CD14-positive monocyte (primary cell): ENCODE measurements at regions not wholly inside any gene's neighbourhood (a gene's known extent, or its start where the extent isn't known, plus 50 kb on each side); places are given as distances from the start of the nearest gene placed in this dataset.

ENCODE experiments used
- DNase-seq, 3 donors: peaks; one replicate each; pipeline ENCODE4 v3.0.0-alpha.2; 2011 to 2022
- H2AFZ ChIP-seq: 2 replicates; pipeline ENCODE4 v1.6.0; 2012; ENCODE audit warnings: mild to moderate bottlenecking, low read depth, low read length, inconsistent platforms; ENCODE audit not compliant: insufficient read depth, poor library complexity, severe bottlenecking
- H3K27ac ChIP-seq, 2 donors: 1 replicate in 1 of 2; 2 replicates in 1 of 2; pipeline ENCODE4 v1.5.1; 2012 to 2013; ENCODE audit warnings: low read length in 2 of 2, control low read depth in 1 of 2, inconsistent platforms in 1 of 2, low read depth in 1 of 2, mild to moderate bottlenecking in 1 of 2
- H3K27me3 ChIP-seq, 2 donors: one replicate each; pipeline versions ENCODE4 v1.6.0 to v1.6.1; 2011 to 2013; ENCODE audit warnings: low read length in 2 of 2; ENCODE audit not compliant: control insufficient read depth in 2 of 2, insufficient read depth in 2 of 2
- H3K36me3 ChIP-seq, 2 donors: replicated peaks in 1 of 2; 1 replicate in 1 of 2; 2 replicates in 1 of 2; pipeline versions ENCODE4 v1.5.1 to v1.6.1; 2012 to 2013; ENCODE audit warnings: low read length in 2 of 2, control low read depth in 1 of 2, inconsistent platforms in 1 of 2, mild to moderate bottlenecking in 1 of 2; ENCODE audit not compliant: insufficient read depth in 2 of 2, control insufficient read depth in 1 of 2
- H3K4me1 ChIP-seq, 2 donors: 1 replicate in 1 of 2; 2 replicates in 1 of 2; pipeline versions ENCODE4 v1.5.1 to v1.6.1; 2012 to 2013; ENCODE audit warnings: low read length in 2 of 2, control low read depth in 1 of 2, inconsistent platforms in 1 of 2, mild to moderate bottlenecking in 1 of 2, moderate library complexity in 1 of 2; ENCODE audit not compliant: insufficient read depth in 2 of 2, control insufficient read depth in 1 of 2
- H3K4me2 ChIP-seq: replicated peaks from 2 replicates; pipeline ENCODE3; 2012; ENCODE audit warnings: low read length, moderate library complexity, mild to moderate bottlenecking; ENCODE audit not compliant: poor library complexity, severe bottlenecking; ENCODE audit errors: extremely low read depth
- H3K4me3 ChIP-seq, 3 experiments: fragments of 200-600 bp in 1 of 3; sonication (generic) in 1 of 3; replicated peaks in 1 of 3; 1 replicate in 2 of 3; 2 replicates in 1 of 3; pipeline ENCODE4 v1.5.1; 2011 to 2013; ENCODE audit warnings: low read length in 3 of 3, mild to moderate bottlenecking in 3 of 3, control low read depth in 2 of 3, low read depth in 2 of 3, inconsistent platforms in 1 of 3, moderate library complexity in 1 of 3
- H3K79me2 ChIP-seq: 2 replicates; pipeline ENCODE4 v1.6.0; 2012; ENCODE audit warnings: mild to moderate bottlenecking, control low read depth, inconsistent platforms, low read length, moderate library complexity; ENCODE audit not compliant: insufficient read depth
- H3K9ac ChIP-seq: 2 replicates; pipeline ENCODE4 v1.6.0; 2017; ENCODE audit warnings: low read length, mild to moderate bottlenecking; ENCODE audit not compliant: insufficient read depth, poor library complexity, severe bottlenecking
- H3K9me3 ChIP-seq, 2 donors: replicated peaks in 1 of 2; 1 replicate in 1 of 2; 2 replicates in 1 of 2; pipeline versions ENCODE4 v1.5.1 to v1.6.1; 2012 to 2013; ENCODE audit warnings: low read length in 2 of 2, control low read depth in 1 of 2; ENCODE audit not compliant: control insufficient read depth in 1 of 2, insufficient read depth in 1 of 2
- H4K20me1 ChIP-seq: 2 replicates; pipeline ENCODE4 v1.6.0; 2012; ENCODE audit warnings: mild to moderate bottlenecking, low read length, control low read depth, moderate library complexity; ENCODE audit not compliant: insufficient read depth
- H3K27ac Mint-ChIP-seq, 7 donors: one replicate each; pipeline ENCODE4 v1.8.0; 2020; ENCODE audit warnings: mild to moderate bottlenecking in 7 of 7, mixed read lengths in 7 of 7, moderate library complexity in 6 of 7, inconsistent platforms in 2 of 7
- H3K27me3 Mint-ChIP-seq, 3 donors: one replicate each; pipeline ENCODE4 v1.8.0; 2021 to 2022; ENCODE audit warnings: low read depth in 3 of 3, mild to moderate bottlenecking in 3 of 3, mixed read lengths in 3 of 3, moderate library complexity in 3 of 3, inconsistent platforms in 1 of 3
- H3K36me3 Mint-ChIP-seq, 2 donors: one replicate each; pipeline ENCODE4 v1.8.0; 2020; ENCODE audit warnings: mixed read lengths in 2 of 2, inconsistent platforms in 1 of 2, mild to moderate bottlenecking in 1 of 2
- H3K4me1 Mint-ChIP-seq: one replicate; pipeline ENCODE4 v1.8.0; 2020; ENCODE audit warnings: mild to moderate bottlenecking, mixed read lengths
- H3K4me3 Mint-ChIP-seq, 2 donors: one replicate each; pipeline ENCODE4 v1.8.0; 2020; ENCODE audit warnings: mild to moderate bottlenecking in 2 of 2, mixed read lengths in 2 of 2, moderate library complexity in 1 of 2
- H3K9me3 Mint-ChIP-seq, 7 donors: one replicate each; pipeline ENCODE4 v1.8.0; 2020 to 2022; ENCODE audit warnings: mixed read lengths in 7 of 7, mild to moderate bottlenecking in 6 of 7, moderate library complexity in 6 of 7, inconsistent platforms in 2 of 7
- WGBS: methylation state at CpG from one replicate; pipeline ENCODE4 v1.1.5; 2013; ENCODE audit warnings: missing lambda C conversion rate; ENCODE audit not compliant: insufficient coverage; 5-methylcytosine and 5-hydroxymethylcytosine counted together
- intact Hi-C, 2 donors: fragments of 100-400 bp; cut with micrococcal nuclease; formaldehyde crosslinking; loops; one replicate each; pipeline versions ENCODE4 v1.15.0 to v1.15.1; 2023
- TF ChIP-seq, protein P1 (sequence below): fragments of 200-600 bp; IDR thresholded peaks from one replicate; pipeline ENCODE4 v1.8.0; 2022; ENCODE audit warnings: antibody characterized with exemption, mild to moderate bottlenecking

GRCh38 chr16:79717333-79718137 lies 117.0 kb upstream of the MAF start:
- H4K20me1 ChIP-seq: no peaks in the 10 kb centered on the region
- Mint-ChIP-seq H3K9me3 (peaks cover 0 to 12% (median 6%) of the 10 kb centered on the region in 7 donors), H3K4me3 (no peak overlapping the region), H3K4me1 (peaks cover 4% of the 10 kb centered on the region), H3K27ac (no peak overlapping the region), H3K36me3 (no peaks in the 10 kb centered on the region), H3K27me3 (peaks cover 0 to 1% (median 0%) of the 10 kb centered on the region in 3 donors)
- H3K27me3 ChIP-seq: no peaks in the 10 kb centered on the region
- TF ChIP-seq, protein P1, sequence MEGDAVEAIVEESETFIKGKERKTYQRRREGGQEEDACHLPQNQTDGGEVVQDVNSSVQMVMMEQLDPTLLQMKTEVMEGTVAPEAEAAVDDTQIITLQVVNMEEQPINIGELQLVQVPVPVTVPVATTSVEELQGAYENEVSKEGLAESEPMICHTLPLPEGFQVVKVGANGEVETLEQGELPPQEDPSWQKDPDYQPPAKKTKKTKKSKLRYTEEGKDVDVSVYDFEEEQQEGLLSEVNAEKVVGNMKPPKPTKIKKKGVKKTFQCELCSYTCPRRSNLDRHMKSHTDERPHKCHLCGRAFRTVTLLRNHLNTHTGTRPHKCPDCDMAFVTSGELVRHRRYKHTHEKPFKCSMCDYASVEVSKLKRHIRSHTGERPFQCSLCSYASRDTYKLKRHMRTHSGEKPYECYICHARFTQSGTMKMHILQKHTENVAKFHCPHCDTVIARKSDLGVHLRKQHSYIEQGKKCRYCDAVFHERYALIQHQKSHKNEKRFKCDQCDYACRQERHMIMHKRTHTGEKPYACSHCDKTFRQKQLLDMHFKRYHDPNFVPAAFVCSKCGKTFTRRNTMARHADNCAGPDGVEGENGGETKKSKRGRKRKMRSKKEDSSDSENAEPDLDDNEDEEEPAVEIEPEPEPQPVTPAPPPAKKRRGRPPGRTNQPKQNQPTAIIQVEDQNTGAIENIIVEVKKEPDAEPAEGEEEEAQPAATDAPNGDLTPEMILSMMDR: no peak
- H3K4me2 ChIP-seq: no peak overlapping the region
- H3K9me3 ChIP-seq: no peaks in the 10 kb centered on the region
- 66% methylated on average over 6 of the region's 8 CpGs for WGBS
- H3K9ac ChIP-seq: no peak overlapping the region
- no peaks in the 10 kb centered on the region for H3K36me3 ChIP-seq
- H2AFZ ChIP-seq: no peak overlapping the region
- no peaks in the 10 kb centered on the region for H3K4me1 ChIP-seq
- no peak overlapping the region for H3K27ac ChIP-seq
- intact Hi-C loops: no loop called here
- no peak overlapping the region for H3K4me3 ChIP-seq
- no peaks in the 10 kb centered on the region for H3K79me2 ChIP-seq
- no peak for DNase-seq

DNA sequence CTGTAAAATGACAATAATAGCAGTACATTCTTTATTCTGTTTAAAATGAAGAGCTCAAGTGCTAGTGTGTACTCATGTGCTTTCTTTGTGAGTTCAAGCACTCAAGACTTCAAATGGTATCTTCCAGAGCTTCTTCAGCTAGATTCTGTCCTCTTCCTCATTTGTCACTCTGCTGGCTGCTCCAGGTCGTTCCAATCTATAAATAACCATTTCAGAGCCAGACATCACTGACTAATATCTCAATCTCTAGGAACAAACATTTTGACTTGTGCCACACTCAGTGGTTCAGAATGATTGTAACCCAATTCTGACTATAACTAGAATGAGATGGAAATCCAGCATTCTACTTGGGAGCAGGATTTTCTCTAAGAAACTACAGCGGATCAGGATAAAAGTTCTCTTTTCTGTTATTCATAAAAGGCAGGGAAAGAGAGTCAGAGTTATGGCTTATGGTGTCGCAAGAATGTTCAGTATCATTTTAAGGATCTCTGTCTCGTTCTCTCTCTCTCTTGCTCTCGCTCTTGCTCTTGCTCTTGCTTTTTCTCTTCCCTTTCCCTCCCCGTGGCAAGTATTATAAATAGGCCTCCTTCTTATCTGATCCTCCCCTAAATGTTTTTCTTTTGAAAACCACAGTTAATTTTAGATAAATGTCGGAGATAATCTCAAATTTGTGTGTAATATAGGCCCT lies 116.3 kb upstream of the MAF start:
- DNase-seq: no peak
- Mint-ChIP-seq H3K4me3 (no peak overlapping the region), H3K27me3 (peaks cover 0 to 1% (median 0%) of the 10 kb centered on the region in 3 donors), H3K9me3 (peaks cover 0 to 12% (median 5%) of the 10 kb centered on the region in 7 donors), H3K27ac (no peak overlapping the region), H3K4me1 (peaks cover 4% of the 10 kb centered on the region), H3K36me3 (no peaks in the 10 kb centered on the region)
- no peaks in the 10 kb centered on the region for H4K20me1 ChIP-seq
- no peak overlapping the region for H3K27ac ChIP-seq
- no peaks in the 10 kb centered on the region for H3K36me3 ChIP-seq
- H3K79me2 ChIP-seq: no peaks in the 10 kb centered on the region
- H3K4me2 ChIP-seq: no peak overlapping the region
- no peaks in the 10 kb centered on the region for H3K27me3 ChIP-seq
- no peaks in the 10 kb centered on the region for H3K4me1 ChIP-seq
- H2AFZ ChIP-seq: no peak overlapping the region
- H3K9me3 ChIP-seq: no peaks in the 10 kb centered on the region
- WGBS: 0% methylated on average over 1 of the region's 7 CpGs
- H3K4me3 ChIP-seq: no peak overlapping the region
- intact Hi-C loops: no loop called here
- no peak overlapping the region for H3K9ac ChIP-seq
- TF ChIP-seq, protein P1: no peak
